ENCODE measurements at regions not wholly inside any gene's neighbourhood (a gene's known extent, or its start where the extent isn't known, plus 50 kb on each side); places are given as distances from the start of the nearest gene placed in this dataset.

- H3K9me3 ChIP-seq (ENCODE audit: low read depth): peaks cover 6% of the 10 kb centered on the region
- no peak overlapping the region for H3K27ac ChIP-seq
- TF ChIP-seq EZH2 (IDR thresholded peaks at IDR 0.05) (no peak), EZH2phosphoT487 (IDR thresholded peaks at IDR 0.05) (no peak), CTCF (IDR thresholded peaks at IDR 0.05) (no peak)
- no peaks in the 10 kb centered on the region for H3K27me3 ChIP-seq
- no peak overlapping the region for H3K27ac Mint-ChIP-seq
- no peaks in the 10 kb centered on the region for H3F3A ChIP-seq (ENCODE audit: low read depth)
- H3K4me2 ChIP-seq: no peak overlapping the region
- no peaks in the 10 kb centered on the region for H3K79me2 ChIP-seq (ENCODE audit: low read depth)
- DNase-seq (ENCODE audit: low spot score): no peak
- no peaks in the 10 kb centered on the region for H4K20me1 ChIP-seq (ENCODE audit: low read depth)
- peaks cover 20% of the 10 kb centered on the region for H3K9me3 Mint-ChIP-seq
- peaks cover 3% of the 10 kb centered on the region for H3K4me1 Mint-ChIP-seq
- no peaks in the 10 kb centered on the region for H3K36me3 ChIP-seq
- no peak overlapping the region for H3K4me3 Mint-ChIP-seq
- no peak overlapping the region for H2AFZ ChIP-seq (replicated peaks)
- no peak overlapping the region for H3K9ac ChIP-seq
- H3K4me1 ChIP-seq: no peaks in the 10 kb centered on the region
- peaks cover 3% of the 10 kb centered on the region for H3K27me3 Mint-ChIP-seq (ENCODE audit: insufficient read depth, low read depth)
- no peaks in the 10 kb centered on the region for H3K36me3 Mint-ChIP-seq
- no peak overlapping the region for H3K4me3 ChIP-seq
Observed at GRCh38 chr2:128922154-128922553, 603.5 kb upstream of the HS6ST1 start.

- H3K27me3 Mint-ChIP-seq (ENCODE audit: insufficient read depth, low read depth): peaks cover 3% of the 10 kb centered on the region
Observed at GRCh38 chr2:128925631-128926030, 607.0 kb upstream of the HS6ST1 start.

GRCh38 chr2:128930101-128930500 is 611.4 kb upstream of the HS6ST1 start:
- Histone ChIP-seq H2AFZ (replicated peaks) (no peak overlapping the region), H3K27me3 (no peaks in the 10 kb centered on the region), H3K4me1 (no peaks in the 10 kb centered on the region), H4K20me1 (ENCODE audit: low read depth) (no peaks in the 10 kb centered on the region), H3K4me3 (no peak overlapping the region), H3K36me3 (no peaks in the 10 kb centered on the region), H3K79me2 (ENCODE audit: low read depth) (no peaks in the 10 kb centered on the region), H3K27ac (no peak overlapping the region), H3K4me2 (no peak overlapping the region), H3K9ac (no peak overlapping the region), H3F3A (ENCODE audit: low read depth) (no peaks in the 10 kb centered on the region), H3K9me3 (ENCODE audit: low read depth) (peaks cover 8% of the 10 kb centered on the region)
- Mint-ChIP-seq H3K9me3 (peaks cover 21% of the 10 kb centered on the region), H3K27me3 (ENCODE audit: insufficient read depth, low read depth) (no peaks in the 10 kb centered on the region), H3K4me3 (no peak overlapping the region), H3K36me3 (no peaks in the 10 kb centered on the region), H3K4me1 (peaks cover 3% of the 10 kb centered on the region), H3K27ac (no peak overlapping the region)
- no peak for DNase-seq (ENCODE audit: low spot score)
- TF ChIP-seq CTCF (IDR thresholded peaks at IDR 0.05) (no peak), EZH2 (IDR thresholded peaks at IDR 0.05) (no peak), EZH2phosphoT487 (IDR thresholded peaks at IDR 0.05) (no peak)

More at GRCh38 chr2:128925631-128926030, 607.0 kb upstream of the HS6ST1 start:
- Histone ChIP-seq H3K4me3 (no peak overlapping the region), H3F3A (ENCODE audit: low read depth) (no peaks in the 10 kb centered on the region), H3K79me2 (ENCODE audit: low read depth) (no peaks in the 10 kb centered on the region), H3K4me1 (no peaks in the 10 kb centered on the region), H4K20me1 (ENCODE audit: low read depth) (no peaks in the 10 kb centered on the region), H3K27me3 (no peaks in the 10 kb centered on the region), H3K36me3 (no peaks in the 10 kb centered on the region), H3K4me2 (no peak overlapping the region), H3K9me3 (ENCODE audit: low read depth) (peaks cover 8% of the 10 kb centered on the region), H2AFZ (replicated peaks) (no peak overlapping the region), H3K9ac (no peak overlapping the region), H3K27ac (no peak overlapping the region)
- TF ChIP-seq CTCF (IDR thresholded peaks at IDR 0.05) (no peak), EZH2phosphoT487 (IDR thresholded peaks at IDR 0.05) (no peak), EZH2 (IDR thresholded peaks at IDR 0.05) (no peak)
- H3K9me3 Mint-ChIP-seq: peaks cover 23% of the 10 kb centered on the region
- peaks cover 3% of the 10 kb centered on the region for H3K4me1 Mint-ChIP-seq
- H3K36me3 Mint-ChIP-seq: no peaks in the 10 kb centered on the region
- no peak for DNase-seq (ENCODE audit: low spot score)
- no peak overlapping the region for H3K4me3 Mint-ChIP-seq
- no peak overlapping the region for H3K27ac Mint-ChIP-seq

All from neural progenitor cell (in vitro differentiated cells).